ENCODE measurements at regions not wholly inside any gene's neighbourhood (a gene's known extent, or its start where the extent isn't known, plus 50 kb on each side); places are given as distances from the start of the nearest gene placed in this dataset.
"Not testable (repeated sequence)": the region's sequence is repeated elsewhere in the genome, so short reads cannot be mapped to it uniquely, and the experiment has no call there.

DNA sequence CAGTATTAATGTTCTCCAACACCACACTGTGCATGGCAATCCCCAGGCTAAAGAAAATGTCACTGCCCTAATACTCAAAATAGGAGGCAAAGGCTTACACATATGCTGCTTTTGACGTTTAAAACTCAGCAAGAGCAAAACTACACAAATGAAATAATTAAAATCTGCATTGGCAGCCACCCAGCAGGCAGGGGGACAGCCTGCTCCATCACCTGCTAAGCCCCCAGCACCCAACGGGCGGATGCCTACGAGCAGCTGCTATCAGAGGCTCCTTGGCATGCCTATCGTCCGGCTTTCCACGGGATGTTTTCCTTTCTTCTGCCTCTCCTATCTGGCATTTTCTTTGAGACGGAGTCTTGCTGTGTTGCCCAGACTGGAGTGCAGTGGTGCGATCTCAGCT is 337.5 kb downstream of the SOX9 start:
- DNase-seq, result no peak

DNA sequence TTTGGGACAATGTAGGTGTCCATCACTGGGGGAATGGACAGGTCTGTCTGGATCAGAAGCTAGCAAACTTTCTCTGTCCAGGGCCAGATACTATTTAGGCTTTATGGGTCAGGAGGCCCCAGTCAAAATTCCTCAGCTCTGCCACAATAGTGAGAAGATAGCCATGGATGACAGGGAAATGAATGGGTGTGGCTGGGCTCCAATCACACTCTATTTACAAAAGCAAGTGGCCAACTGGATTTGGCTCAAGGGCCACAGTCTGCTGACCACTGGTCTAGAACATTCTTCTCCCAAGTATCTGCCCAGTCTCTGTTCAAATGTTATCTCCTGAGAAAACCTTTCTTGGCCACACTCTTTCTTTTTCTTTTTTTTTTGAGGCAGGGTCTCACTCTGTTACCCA is 339.9 kb downstream of the SOX9 start:
- no peak for DNase-seq

DNA sequence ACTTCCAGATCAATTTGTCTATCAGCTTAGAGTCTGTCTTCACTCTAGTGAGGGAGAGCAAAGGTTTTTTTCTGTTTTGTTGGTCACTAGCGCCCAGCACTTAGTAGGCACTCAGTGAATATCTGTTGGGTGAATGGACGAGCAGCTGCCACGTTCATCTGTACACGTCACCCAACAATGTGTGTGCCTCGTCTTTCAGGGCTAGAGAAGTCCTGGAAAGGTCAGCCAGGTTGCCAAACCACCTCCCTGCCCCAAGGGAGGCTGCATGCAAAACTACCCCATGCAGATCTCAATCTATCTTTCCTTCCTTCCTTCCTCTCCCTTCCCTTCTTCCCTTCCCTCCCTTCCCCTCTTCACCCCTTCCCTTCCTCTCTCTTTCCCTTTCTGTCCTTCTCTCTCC is 340.9 kb downstream of the SOX9 start:
- no peak for DNase-seq

DNA sequence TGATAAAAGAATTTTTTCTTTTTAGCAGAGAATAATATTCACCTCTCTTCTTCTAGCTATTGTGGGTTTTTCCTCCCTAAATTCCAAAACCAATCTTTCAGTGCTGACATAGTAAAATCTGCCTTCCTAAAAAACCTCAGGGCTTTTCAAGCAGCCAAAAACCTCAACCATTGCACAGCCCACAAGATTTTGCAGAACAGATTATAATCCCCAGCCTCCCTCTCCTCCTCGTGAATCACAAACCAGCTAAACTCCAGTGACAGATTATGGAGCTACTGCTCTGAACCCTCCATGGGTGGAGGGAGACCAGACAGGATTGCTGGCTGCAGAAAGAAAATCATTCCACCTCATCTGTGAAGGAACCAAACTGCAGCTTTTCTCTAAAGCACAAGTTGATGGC is 341.6 kb downstream of the SOX9 start:
- DNase-seq, result no peak

DNA sequence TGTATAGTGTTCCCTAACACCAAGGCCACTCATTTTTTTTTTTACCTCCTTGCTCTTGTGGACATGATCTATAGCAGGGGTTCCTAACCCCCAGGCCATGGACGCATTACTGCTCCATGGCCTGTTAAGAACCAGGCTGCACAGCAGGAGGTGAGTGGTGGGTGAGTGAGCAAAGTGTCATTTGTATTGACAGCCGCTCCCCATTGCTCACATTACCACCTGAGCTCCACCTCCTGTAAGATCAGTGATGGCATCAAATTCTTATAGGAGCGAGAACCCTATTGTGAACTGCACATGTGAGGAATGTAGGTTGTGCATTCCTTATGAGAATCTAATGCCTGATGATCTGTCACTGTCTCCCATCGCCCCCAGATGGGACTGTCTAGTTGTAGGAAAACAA is 342.0 kb downstream of the SOX9 start:
- no peak for DNase-seq

DNA sequence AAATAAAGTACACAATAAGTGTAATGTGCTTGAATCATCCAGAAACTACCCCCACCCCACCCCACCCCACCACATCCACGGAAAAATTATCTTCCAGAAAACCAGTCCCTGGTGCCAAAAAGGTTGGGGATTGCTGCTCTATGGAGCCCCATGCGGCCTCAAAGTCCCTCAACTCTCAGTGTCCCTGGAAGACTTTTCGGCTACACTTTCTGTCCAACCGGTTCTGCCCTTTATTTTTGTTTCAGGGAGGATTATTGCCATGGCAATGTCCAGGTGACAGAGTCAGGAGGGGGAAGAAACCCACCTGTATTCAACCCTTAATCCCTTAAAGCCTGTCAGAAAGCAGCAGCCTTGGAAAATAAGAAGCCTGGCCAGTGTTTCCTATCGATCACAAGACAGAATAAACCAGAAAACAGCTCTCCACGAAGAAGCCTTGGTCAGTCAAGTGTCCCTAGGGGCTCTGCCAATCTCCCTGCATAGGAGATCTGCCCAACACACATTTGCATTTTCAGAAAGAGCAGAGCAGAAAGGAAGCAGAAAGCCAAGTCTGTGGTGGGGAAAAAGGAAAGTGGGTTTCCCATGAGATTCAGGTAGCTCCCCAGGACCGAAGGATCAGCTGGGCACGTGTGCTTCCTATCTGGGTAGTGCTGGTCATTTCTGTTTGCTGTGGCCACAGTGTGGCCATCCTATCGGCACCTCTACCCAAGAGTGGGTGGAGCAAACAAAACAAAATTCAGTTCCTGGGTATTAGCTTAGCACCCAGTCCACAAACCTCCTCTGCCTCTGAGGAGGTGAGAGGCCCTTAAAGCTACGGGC is 342.7 kb downstream of the SOX9 start:
- no peak for DNase-seq

DNA sequence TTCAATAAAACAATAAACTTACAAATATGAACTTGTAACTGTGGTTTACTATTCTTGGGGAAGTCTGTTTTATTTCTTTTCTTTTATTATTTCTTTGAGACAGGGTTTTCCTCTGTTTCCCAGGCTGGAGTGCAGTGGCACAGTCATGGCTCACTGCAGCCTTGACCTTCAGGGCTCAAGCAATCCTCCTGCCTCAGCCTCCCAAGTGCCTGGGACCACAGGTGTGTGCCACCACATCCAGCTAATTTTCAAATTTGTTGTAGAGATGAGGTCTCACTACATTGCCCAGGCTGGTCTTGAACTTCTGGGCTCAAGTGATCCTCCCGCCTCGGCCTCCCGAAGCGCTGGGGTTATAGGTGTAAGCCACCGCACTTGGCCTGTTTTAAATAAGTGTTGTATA is 343.4 kb downstream of the SOX9 start:
- DNase-seq, result not testable (repeated sequence)

DNA sequence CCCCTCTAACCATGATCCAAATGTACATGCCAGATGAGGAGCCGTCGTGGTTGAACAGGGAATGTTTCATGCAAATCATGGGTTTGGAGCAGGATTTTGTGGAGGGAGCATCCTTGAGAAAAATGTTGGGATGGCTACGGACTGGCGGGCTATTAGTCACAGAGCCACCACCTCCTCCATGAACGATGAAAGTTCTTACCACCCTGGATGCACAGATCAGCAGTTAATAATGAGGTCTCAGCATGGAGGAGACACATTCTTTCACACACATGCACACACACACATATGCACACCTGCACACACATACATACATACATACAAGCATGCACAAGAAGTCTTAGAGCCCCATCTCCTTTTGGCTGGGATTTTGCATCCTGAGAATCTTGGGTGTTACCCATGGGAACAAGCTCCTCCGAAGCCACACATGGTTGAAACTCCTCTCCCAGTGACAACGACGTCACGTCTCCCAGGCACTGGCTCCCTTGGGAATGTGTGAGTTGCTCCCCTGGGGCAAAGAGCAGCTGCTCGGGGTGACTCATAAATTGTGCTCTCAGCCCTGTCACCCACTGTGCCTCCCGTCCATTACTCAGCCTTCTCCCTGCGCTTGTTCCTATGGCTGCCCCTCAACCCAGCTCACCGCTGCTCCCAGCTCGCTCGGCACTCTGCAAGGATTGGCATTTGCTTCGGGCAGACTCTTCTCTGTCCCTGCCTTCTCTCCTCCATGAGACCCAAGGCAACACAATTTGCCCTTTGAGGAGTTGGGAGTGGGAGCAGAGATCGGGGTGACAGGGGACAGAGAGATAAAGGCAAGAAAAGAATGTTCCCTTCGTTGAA is 344.6 kb downstream of the SOX9 start:
- DNase-seq, result no peak

DNA sequence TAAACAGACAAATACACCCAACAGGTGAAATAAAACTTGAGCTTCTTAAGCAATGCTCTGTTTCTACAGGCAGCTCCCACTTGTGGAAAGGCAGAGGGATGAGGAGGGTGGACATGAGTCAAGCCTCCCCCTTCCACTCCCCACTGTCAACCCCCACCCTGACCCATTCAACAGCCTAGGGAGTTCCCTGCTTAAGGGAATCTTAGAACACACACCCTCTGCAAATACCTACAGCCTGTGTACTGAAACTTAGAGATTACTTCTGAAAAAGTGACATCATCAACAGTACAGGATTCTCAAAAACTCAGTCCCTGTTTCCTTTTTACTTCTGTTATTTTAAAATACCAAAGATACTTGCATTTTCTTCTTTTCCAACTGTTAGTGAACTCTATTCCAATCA is 345.4 kb downstream of the SOX9 start:
- DNase-seq, result no peak

DNA sequence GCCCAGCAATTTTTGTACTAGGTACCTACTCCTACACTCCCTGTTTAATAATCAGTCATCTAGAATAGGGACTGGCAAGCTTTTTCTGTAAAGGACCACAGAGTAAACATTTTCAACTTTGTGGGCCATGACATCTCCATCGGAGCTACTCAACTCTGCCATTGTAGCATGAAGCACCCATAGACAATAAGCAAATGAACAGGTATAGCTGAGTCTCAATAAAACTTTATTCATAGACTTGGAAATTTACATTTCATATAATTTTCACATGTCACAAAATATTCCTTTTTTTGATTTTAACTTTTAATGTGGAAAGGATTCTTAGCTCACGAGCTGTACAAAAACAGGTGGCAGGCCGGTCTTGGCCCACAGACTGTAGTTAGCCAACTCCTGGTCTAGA is 345.8 kb downstream of the SOX9 start:
- no peak for DNase-seq

DNA sequence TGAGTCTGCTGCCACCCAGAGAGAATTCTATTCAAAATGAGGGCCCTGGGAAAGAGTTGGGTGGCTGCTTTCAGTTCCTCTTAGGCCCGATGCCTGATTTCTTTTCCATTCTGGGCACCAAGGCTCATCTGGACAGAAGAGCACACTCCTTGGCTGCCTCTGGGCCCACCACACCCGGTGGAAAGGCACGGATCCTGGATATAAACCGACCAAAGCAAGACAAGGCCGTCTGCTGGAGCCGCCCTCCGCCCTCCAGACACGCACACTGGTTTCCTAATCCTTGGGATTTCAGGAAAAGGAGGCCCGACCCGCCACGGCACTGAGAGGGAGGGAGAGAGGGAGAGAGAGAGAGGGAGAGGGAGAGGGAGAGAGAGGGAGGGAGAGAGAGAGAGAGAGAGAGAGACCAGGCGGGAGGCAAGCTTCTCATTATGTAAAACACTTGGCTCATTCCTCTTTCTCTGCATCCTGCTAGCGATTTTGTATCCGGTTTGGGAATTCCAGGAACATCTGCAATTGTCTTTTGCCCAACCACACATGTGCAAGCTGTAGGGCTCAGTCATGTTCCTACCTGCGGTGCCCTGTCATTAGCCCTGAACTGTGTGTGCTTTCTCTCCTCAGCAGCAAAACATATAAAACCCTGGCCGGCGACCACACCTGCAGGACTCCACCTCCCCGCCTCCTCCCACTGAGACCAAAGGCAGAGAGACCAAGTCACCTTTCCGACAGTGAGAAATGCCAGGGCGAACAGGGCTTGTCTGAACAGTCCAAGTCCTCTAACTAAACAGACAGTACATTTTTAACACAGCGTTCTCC is 347.2 kb downstream of the SOX9 start:
- DNase-seq, result no peak

DNA sequence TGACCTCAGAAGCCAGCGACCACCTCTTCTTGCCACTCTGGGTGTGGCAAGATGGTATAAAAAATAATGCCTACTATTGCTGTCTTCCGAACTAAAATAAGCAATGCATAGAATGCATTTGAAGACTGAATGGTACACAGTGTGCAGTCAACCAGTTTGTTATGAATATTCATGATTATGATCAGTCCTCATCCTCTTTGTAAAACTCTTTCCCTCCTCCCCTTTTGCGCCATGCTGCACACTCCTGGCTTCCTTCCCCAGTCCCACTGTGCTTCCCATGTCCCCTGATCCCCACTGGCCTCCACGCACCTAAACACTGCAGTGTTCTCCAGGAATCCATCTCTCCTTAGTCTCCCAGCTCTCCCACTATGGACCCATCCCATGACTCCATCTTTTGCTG is 348.0 kb downstream of the SOX9 start:
- DNase-seq, result no peak

DNA sequence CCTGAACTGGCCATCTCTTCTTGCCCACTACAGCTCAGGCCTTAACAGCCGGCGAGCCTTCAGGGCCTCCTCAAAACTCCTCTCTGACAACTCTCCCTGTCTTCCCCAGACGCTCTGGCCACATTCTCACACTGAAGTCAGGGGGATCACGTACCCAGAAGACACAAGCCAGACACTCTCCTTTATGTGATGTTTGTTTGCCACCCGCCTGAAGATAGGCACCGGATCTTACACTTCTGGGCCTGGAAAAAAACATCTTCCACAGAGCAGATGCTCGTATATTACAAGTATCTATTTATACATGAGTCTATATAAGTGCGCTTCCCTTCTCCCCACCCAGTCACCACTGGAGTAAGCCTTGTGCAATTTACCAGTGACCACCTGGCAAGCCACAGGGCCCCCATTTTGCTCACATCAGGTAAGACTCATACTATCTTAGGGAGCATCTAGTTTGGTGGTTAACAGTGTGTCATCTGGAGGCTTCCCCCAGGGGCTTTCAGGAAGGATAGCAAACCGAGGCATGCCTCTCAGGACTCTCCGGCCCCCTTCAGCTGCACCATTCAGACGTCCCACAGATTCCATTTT is 349.4 kb downstream of the SOX9 start:
- DNase-seq, result no peak

DNA sequence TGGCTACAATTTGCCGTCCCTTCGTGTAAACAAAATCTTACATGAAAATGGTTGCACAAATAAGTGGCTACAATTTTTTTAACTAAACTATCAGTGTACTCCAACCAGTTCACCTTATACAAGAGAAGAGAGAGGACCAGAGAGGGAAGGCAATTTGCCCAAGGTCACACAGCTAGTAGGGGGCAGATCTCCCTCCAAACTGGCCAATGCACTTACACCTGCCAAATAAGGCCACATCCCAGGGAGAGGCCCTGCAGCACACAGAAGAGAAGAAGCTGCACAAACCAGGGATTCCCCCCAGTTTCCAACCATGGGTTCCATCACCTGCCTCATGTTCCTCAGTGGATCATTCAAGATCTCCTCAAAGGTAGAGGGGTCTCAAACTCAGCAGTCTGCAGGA is 349.9 kb downstream of the SOX9 start:
- DNase-seq, result no peak

DNA sequence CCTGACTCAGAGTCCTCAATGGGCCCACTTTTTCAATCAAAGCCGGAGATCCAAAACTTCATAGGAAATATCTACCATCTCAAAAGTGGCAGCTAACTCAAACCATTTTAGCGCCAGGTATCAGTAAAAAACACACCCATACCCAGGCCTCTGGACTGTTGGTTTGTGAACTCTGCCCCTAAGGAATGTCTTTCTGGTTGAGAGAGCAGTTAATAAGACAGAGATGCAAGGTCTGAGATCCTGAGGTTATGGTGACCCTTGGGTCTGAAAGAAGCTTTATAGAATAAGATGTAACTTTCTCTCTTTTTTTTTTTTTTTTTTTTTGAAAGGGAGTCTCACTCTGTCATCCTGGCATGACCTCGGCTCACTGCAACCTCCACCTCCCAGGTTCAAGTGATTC is 350.5 kb downstream of the SOX9 start:
- DNase-seq, result no peak

DNA sequence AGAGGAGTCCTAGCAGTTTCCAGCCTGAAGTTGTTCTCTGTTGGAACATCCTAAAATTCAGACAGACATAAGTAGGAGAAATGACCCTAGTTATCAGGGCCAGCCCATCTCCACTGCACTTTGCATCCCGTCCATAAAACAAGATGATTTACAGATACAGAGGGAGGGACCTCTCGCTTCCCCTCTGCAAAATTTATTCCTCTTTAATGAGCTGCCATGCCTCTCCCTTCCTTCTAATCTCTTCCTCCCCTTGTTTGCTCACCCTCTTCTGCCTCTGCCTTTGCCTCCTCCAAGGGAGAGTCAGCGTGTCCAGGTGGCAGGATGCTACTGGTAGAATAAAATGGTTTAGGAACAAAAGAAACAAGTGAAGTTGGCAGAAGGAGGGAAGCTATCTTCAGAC is 351.3 kb downstream of the SOX9 start:
- no peak for DNase-seq

DNA sequence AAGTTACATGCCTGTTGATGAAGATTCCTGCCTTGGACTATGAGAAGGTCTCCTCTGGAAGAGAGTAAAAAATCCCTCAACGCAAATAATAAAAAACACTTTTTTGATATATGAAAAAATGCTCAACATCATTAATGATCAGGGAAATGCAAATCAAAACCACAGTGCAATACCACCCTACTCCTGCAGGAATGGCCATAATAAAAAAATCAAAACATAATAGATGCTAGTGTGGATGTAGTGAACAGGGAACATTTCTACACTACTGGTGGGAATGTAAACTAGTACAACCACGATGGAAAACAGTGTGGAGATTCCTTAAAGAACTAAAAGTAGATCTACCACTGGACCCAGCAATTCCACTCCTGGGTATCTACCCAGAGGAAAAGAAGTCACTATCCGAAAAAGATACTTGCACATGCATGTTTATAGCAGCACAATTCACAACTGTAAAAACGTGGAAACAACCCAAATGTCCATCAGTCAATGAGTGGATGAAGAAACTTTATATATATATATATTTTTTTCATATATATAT is 352.1 kb downstream of the SOX9 start:
- DNase-seq, result not testable (repeated sequence)

DNA sequence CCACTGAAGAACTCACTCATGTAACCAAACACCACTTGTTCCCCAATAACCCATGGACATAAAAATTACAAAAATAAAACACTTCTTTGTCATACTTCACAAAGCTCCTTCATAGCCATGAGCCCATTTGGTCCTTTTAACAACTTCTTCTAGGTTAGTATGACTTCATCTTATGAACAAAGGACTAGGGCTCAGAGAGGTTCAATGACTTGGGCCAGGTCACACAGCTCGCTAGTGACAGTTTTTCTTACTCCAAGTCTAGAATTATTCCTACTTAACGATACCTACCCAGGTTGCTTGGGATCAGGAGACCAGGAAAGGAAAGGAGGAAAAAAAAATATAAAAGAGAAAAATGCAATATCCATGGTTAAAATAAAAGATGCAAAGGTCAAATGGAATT is 353.4 kb downstream of the SOX9 start:
- no peak for DNase-seq

DNA sequence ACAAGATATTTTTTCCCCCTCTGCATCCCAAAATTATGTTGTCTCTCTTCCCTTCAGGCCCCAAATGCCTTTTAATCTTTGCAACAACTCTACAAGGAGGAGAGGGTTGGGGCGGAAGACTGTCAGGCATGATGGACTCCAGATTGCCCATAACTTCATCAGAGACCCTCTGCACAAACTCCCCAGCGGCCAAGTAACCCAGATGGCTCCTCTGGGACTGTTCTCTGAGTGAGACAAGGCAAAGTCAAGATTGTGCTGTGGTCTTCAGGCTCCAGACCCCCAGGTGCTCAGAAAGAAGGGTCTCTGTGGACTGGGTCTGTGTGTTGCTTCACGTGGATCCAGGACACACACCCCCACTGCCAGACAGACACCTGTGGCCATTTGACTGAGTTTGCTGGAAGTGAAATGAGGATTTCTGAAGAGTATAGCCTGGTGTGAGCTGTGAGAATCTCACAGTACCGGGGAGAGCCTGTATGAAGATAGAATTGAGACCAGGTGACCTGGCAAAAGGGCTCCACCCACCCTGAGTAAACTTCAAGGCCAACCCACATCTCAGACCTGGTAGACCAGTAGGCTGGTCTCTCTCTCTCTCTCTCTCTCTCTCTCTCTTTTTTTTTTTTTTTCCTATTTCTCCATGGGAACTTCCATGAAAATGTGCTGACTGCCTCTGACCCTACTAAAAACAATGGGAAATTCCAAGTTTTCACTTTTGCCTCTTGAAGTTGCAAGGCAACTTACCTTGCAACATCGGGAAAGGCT is 354.1 kb downstream of the SOX9 start:
- no peak for DNase-seq

DNA sequence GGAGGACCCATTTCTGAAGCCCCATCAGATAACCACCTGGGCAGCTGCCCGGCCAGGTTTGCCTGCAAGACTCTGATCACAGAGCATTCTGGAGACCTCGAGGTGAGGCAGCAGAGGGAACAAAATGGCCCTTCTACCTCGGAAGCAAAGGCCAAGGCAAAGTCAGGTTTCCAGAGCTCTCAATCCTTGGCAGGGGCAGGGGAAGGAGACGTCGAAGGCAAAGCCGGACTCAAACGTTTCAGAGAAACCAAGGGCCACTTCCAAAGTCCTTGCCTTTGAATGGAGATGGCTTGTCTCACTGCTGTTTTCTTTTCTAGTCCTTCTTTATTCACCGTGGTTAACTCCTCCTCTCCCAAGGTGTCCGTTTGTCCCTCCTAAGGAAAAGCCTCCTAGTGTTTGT is 355.3 kb downstream of the SOX9 start:
- DNase-seq, result no peak

DNA sequence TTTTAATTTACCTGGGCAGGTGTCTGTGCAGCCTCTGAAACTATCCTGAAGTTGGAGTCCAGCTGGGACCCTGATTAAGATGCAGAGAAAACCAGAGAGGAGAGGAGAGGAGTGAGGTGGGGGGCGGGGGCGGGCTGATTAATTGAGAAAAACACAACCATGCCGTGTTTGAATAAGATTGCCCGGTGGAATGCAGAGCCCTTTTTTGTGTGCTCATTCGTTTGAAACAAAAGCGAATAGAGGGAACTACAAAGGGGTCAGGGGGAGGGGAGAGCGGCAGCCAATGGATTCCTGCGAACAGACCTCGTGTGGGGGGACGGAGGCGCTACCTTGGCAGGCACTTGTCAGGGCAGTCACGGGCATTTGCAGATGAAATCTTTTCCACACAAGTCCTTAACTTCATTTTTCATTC is 355.8 kb downstream of the SOX9 start:
- DNase-seq, result no peak

DNA sequence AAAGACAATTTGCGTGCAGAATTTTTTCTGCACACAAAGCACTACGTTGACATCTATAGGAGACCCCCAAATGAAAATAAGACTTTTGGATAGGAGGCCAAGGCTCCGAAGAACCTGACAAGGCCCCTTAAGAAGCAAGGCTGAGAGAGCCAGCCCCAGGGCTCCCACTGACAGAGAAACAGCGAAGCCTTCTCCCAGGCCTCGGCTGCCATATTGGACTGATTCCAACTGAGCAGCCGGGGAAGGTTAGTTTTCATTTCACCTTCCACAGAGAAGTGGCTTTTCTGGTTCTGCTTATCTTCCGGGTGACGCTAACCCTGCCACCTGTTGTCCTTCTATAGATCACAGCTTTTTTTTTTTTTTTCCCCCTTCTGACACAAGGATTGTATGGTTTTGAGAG is 356.7 kb downstream of the SOX9 start:
- no peak for DNase-seq

All from cortex of kidney (tissue), 1 donor.